H1 (cell line): ENCODE measurements at regions not wholly inside any gene's neighbourhood (a gene's known extent, or its start where the extent isn't known, plus 50 kb on each side); places are given as distances from the start of the nearest gene placed in this dataset.
A peak's percentile ranks its signal among the peaks of the same experiment; 100 is the strongest.

Source experiments
- CTCF ChIA-PET: fragments of 300-600 bp; sonication (Branson Sonifier 250); formaldehyde crosslinking; loops from one replicate; lab custom pipeline; 2021; ENCODE audit not compliant: partially characterized antibody; lab: Charles Lee
- POLR2A ChIA-PET: fragments of 300-600 bp; sonication (Branson Sonifier 250); formaldehyde crosslinking; loops from one replicate; lab custom pipeline; 2021; ENCODE audit warnings: inconsistent platforms; ENCODE audit not compliant: partially characterized antibody; lab: Charles Lee
- DNase-seq, 2 experiments: peaks; one replicate each; pipeline versions ENCODE4 v3.0.0 to v3.0.0-alpha.2; 2010 to 2022; ENCODE audit warnings: low spot score in 2 of 2, low read depth in 1 of 2, mixed read lengths in 1 of 2
- FAIRE-seq: peaks from 2 replicates; lab custom pipeline; 2011; peaks lifted over from hg19 to GRCh38; lab: Jason Lieb, UNC
- H2AFZ ChIP-seq: 2 replicates; pipeline ENCODE4 v1.8.1; 2012; ENCODE audit warnings: low read length, inconsistent platforms
- H2AK5ac ChIP-seq: 2 replicates; pipeline ENCODE4 v1.6.1; 2013; ENCODE audit warnings: low read depth, low read length
- H2BK120ac ChIP-seq: replicated peaks from 2 replicates; pipeline ENCODE3; 2013; ENCODE audit warnings: low read depth, low read length, inconsistent platforms
- H2BK12ac ChIP-seq: 2 replicates; pipeline ENCODE4 v1.6.1; 2013; ENCODE audit warnings: low read depth, low read length
- H2BK15ac ChIP-seq: 2 replicates; pipeline ENCODE4 v1.6.1; 2013; ENCODE audit warnings: low read length
- H2BK20ac ChIP-seq: 2 replicates; pipeline ENCODE4 v1.6.1; 2013; ENCODE audit warnings: low read length
- H2BK5ac ChIP-seq: 2 replicates; pipeline ENCODE4 v1.6.1; 2013; ENCODE audit warnings: low read depth, low read length
- H3K14ac ChIP-seq: 2 replicates; pipeline ENCODE4 v1.6.1; 2013; ENCODE audit warnings: inconsistent platforms; ENCODE audit not compliant: insufficient read length
- H3K18ac ChIP-seq: 2 replicates; pipeline ENCODE4 v1.6.1; 2013; ENCODE audit warnings: low read length; ENCODE audit errors: extremely low read depth
- H3K23ac ChIP-seq: 2 replicates; pipeline ENCODE4 v1.6.1; 2013; ENCODE audit warnings: inconsistent platforms; ENCODE audit not compliant: insufficient read length
- H3K23me2 ChIP-seq: 2 replicates; pipeline ENCODE4 v1.6.1; 2013; ENCODE audit warnings: low read depth, low read length
- H3K27ac ChIP-seq: 2 replicates; pipeline ENCODE4 v1.6.1; 2011; ENCODE audit warnings: low read depth, low read length, inconsistent platforms
- H3K27me3 ChIP-seq, 4 experiments: replicated peaks in 1 of 4; 1 replicate in 1 of 4; 2 replicates in 3 of 4; pipeline versions ENCODE4 v1.6.1 to v1.8.1; 2011 to 2013; ENCODE audit warnings: low read length in 3 of 4, mild to moderate bottlenecking in 3 of 4, inconsistent platforms in 2 of 4, mixed read lengths in 2 of 4, moderate library complexity in 1 of 4; ENCODE audit not compliant: control insufficient read depth in 3 of 4, insufficient read depth in 3 of 4; ENCODE audit errors: extremely low read depth in 1 of 4
- H3K36me3 ChIP-seq, 4 experiments: 2 replicates each; pipeline versions ENCODE4 v1.6.1 to v1.8.1; 2011 to 2013; ENCODE audit warnings: mild to moderate bottlenecking in 4 of 4, low read length in 3 of 4, moderate library complexity in 2 of 4, control low read depth in 1 of 4, inconsistent platforms in 1 of 4; ENCODE audit not compliant: insufficient read depth in 4 of 4, control insufficient read depth in 2 of 4
- H3K4ac ChIP-seq: replicated peaks from 2 replicates; pipeline ENCODE3; 2013; ENCODE audit warnings: low read length, low read depth, mixed read lengths, inconsistent platforms; ENCODE audit not compliant: insufficient read length
- H3K4me1 ChIP-seq, 4 experiments: replicated peaks in 1 of 4; 1 replicate in 1 of 4; 2 replicates in 3 of 4; pipeline versions ENCODE4 v1.6.1 to v1.8.1; 2011 to 2013; ENCODE audit warnings: low read length in 3 of 4, inconsistent platforms in 2 of 4, mixed read lengths in 1 of 4; ENCODE audit not compliant: insufficient read depth in 4 of 4, control insufficient read depth in 3 of 4
- H3K4me2 ChIP-seq, 2 experiments: 2 replicates each; pipeline versions ENCODE4 v1.6.1 to v1.8.1; 2011 to 2013; ENCODE audit warnings: low read depth in 2 of 2, low read length in 2 of 2, control low read depth in 1 of 2, inconsistent platforms in 1 of 2, mild to moderate bottlenecking in 1 of 2; ENCODE audit not compliant: insufficient read depth in 1 of 2
- H3K4me3 ChIP-seq, 4 experiments: fragments of 200-600, 300-600 bp in 1 of 4; sonication (generic), shearing (Covaris generic), sonication (Bioruptor Twin) in 1 of 4; 2 replicates each; pipeline versions ENCODE4 v1.5.1 to v1.8.1; 2011 to 2016; ENCODE audit warnings: low read length in 4 of 4, low read depth in 3 of 4, control low read depth in 2 of 4, inconsistent platforms in 2 of 4, mild to moderate bottlenecking in 2 of 4, mixed read lengths in 1 of 4, moderate library complexity in 1 of 4; ENCODE audit not compliant: insufficient read depth in 2 of 4; ENCODE audit errors: extremely low read depth in 1 of 4
- H3K56ac ChIP-seq: replicated peaks from 2 replicates; pipeline ENCODE3; 2013; ENCODE audit warnings: low read depth, mild to moderate bottlenecking, mixed read lengths, low read length, inconsistent platforms; ENCODE audit not compliant: insufficient read length
- H3K79me1 ChIP-seq: 2 replicates; pipeline ENCODE4 v1.6.1; 2013; ENCODE audit warnings: low read depth, low read length, control low read depth
- H3K79me2 ChIP-seq, 2 experiments: 2 replicates each; pipeline versions ENCODE4 v1.6.1 to v1.8.1; 2012 to 2013; ENCODE audit warnings: low read length in 2 of 2, mild to moderate bottlenecking in 2 of 2, inconsistent platforms in 1 of 2; ENCODE audit not compliant: insufficient read depth in 2 of 2, control insufficient read depth in 1 of 2
- H3K9ac ChIP-seq, 4 experiments: replicated peaks in 1 of 4; 1 replicate in 1 of 4; 2 replicates in 3 of 4; pipeline versions ENCODE4 v1.6.1 to v1.8.1; 2011 to 2013; ENCODE audit warnings: low read depth in 3 of 4, low read length in 3 of 4, control low read depth in 2 of 4, mild to moderate bottlenecking in 2 of 4, moderate library complexity in 2 of 4, inconsistent platforms in 1 of 4; ENCODE audit errors: extremely low read depth in 1 of 4
- H3K9me3 ChIP-seq, 2 experiments: 2 replicates each; pipeline versions ENCODE4 v1.6.1 to v1.8.1; 2012 to 2013; ENCODE audit warnings: mild to moderate bottlenecking in 2 of 2, moderate library complexity in 2 of 2, control low read depth in 1 of 2, inconsistent platforms in 1 of 2, low read depth in 1 of 2, low read length in 1 of 2, mixed read lengths in 1 of 2; ENCODE audit not compliant: insufficient read depth in 2 of 2
- H4K20me1 ChIP-seq, 2 experiments: replicated peaks in 1 of 2; 2 replicates each; pipeline versions ENCODE3 to v1.8.1; 2011 to 2013; ENCODE audit warnings: inconsistent platforms in 2 of 2, low read length in 2 of 2, mild to moderate bottlenecking in 1 of 2; ENCODE audit not compliant: insufficient read depth in 2 of 2, control insufficient read depth in 1 of 2
- H4K5ac ChIP-seq: 2 replicates; pipeline ENCODE4 v1.6.1; 2013; ENCODE audit warnings: low read length, low read depth, mixed read lengths, inconsistent platforms; ENCODE audit not compliant: insufficient read length
- H4K8ac ChIP-seq: 2 replicates; pipeline ENCODE4 v1.8.0; 2013; ENCODE audit warnings: mild to moderate bottlenecking, moderate library complexity, low read length, inconsistent platforms; ENCODE audit not compliant: insufficient read depth; ENCODE audit errors: extremely low read depth
- H4K91ac ChIP-seq: replicated peaks from 2 replicates; pipeline ENCODE3; 2013; ENCODE audit warnings: low read length, mixed read lengths, inconsistent platforms; ENCODE audit not compliant: insufficient read length
- ATF2 ChIP-seq: IDR thresholded peaks from 2 replicates; pipeline ENCODE4 v1.6.1; 2012; ENCODE audit warnings: low read length, inconsistent platforms
- ATF3 ChIP-seq: IDR thresholded peaks from 2 replicates; pipeline ENCODE4 v1.6.1; 2011; ENCODE audit warnings: low read depth, mild to moderate bottlenecking, low read length; ENCODE audit not compliant: insufficient read depth
- EZH2 ChIP-seq: fragments of 200-600 bp; sonication (generic); IDR thresholded peaks from 2 replicates; pipeline ENCODE4 v1.7.1; 2012; ENCODE audit warnings: low read depth, mild to moderate bottlenecking, moderate library complexity, low read length, inconsistent platforms; ENCODE audit not compliant: severe bottlenecking
- FOSL1 ChIP-seq: IDR thresholded peaks from 2 replicates; pipeline ENCODE4 v1.6.1; 2011; ENCODE audit warnings: mild to moderate bottlenecking, low read depth, low read length, moderate library complexity; ENCODE audit not compliant: insufficient read depth
- HDAC6 ChIP-seq: IDR thresholded peaks from one replicate; pipeline ENCODE4 v1.7.1; 2012; ENCODE audit warnings: low read depth, mild to moderate bottlenecking, inconsistent platforms, low read length, moderate library complexity
- JUN ChIP-seq: IDR thresholded peaks from 2 replicates; pipeline ENCODE4 v1.6.1; 2011; ENCODE audit warnings: low read depth, mild to moderate bottlenecking, improper control_type of control experiment, low read length
- JUND ChIP-seq: IDR thresholded peaks from 2 replicates; pipeline ENCODE4 v1.6.1; 2011; ENCODE audit warnings: mild to moderate bottlenecking, improper control_type of control experiment, low read length
- SIRT6 ChIP-seq: IDR thresholded peaks from one replicate; pipeline ENCODE4 v1.7.1; 2012; ENCODE audit warnings: low read length, inconsistent platforms
- TAF1 ChIP-seq: IDR thresholded peaks from 2 replicates; pipeline ENCODE4 v1.6.1; 2011; ENCODE audit warnings: mild to moderate bottlenecking, low read depth, low read length
- TBP ChIP-seq: IDR thresholded peaks from 2 replicates; pipeline ENCODE4 v1.6.1; 2011; ENCODE audit warnings: low read depth, low read length, improper control_type of control experiment
- ZNF274 ChIP-seq: IDR thresholded peaks from 2 replicates; pipeline ENCODE4 v1.7.0; 2012; ENCODE audit warnings: low read length, borderline replicate concordance; ENCODE audit errors: extremely low read depth
- WGBS, 2 experiments: shearing (Covaris generic) in 1 of 2; methylation state at CpG; one replicate each; pipeline versions ENCODE4 v1.1.6 to v1.1.7; 2013 to 2015; ENCODE audit warnings: low lambda C conversion rate in 2 of 2, mixed read lengths in 2 of 2, inconsistent platforms in 1 of 2, low coverage in 1 of 2, missing lambda C conversion rate in 1 of 2; ENCODE audit not compliant: insufficient replicate concordance in 2 of 2, insufficient coverage in 1 of 2, insufficient read length in 1 of 2; ENCODE audit errors: extremely low coverage in 1 of 2, missing lambda C conversion rate in 1 of 2; 5-methylcytosine and 5-hydroxymethylcytosine counted together

- Histone ChIP-seq H3K4me1 (no peaks in the 10 kb centered on the region), H3K79me1 (no peaks in the 10 kb centered on the region), H4K20me1 (no peaks in the 10 kb centered on the region), H3K36me3 (no peaks in the 10 kb centered on the region), H4K91ac (no peak overlapping the region), H2BK5ac (no peak overlapping the region), H2BK15ac (no peak overlapping the region), H3K9me3 (no peaks in the 10 kb centered on the region), H3K23me2 (no peaks in the 10 kb centered on the region), H4K5ac (no peak overlapping the region), H2BK12ac (no peak overlapping the region), H2BK120ac (no peak overlapping the region), H3K18ac (no peak overlapping the region), H3K56ac (no peak overlapping the region), H3K14ac (no peak overlapping the region), H3K4me3 (no peak overlapping the region), H2BK20ac (0 out of 2 replicates have a peak overlapping the region, but pooled peaks have one; percentile 72), H3K27ac (no peak overlapping the region), H3K79me2 (no peaks in the 10 kb centered on the region), H2AFZ (no peak overlapping the region), H3K23ac (no peak overlapping the region), H3K27me3 (no peaks in the 10 kb centered on the region), H3K4ac (no peak overlapping the region), H4K8ac (peak overlapping the region; percentile 35), H3K4me2 (no peak overlapping the region), H2AK5ac (no peak overlapping the region), H3K9ac (no peak overlapping the region)
- WGBS, 2 experiments = 82% methylated on average over 2 of the region's 2 CpGs; no CpG with 5 or more reads in 1 of the 2 experiments
- ChIA-PET CTCF (interaction anchor here (1.3 kb wide), 1 partner anchor 9 kb away, joined by 3 read pairs; no protein-coding TSS in a partner anchor), POLR2A (no interaction called here)
- no peak for FAIRE-seq
- no peak for DNase-seq
- no peak for TF ChIP-seq HDAC6
- no peak for TF ChIP-seq JUN
- TF ChIP-seq ATF2 = no peak
- no peak for TF ChIP-seq ZNF274
- TF ChIP-seq EZH2 = no peak
- TF ChIP-seq SIRT6 = no peak
- TF ChIP-seq FOSL1 = no peak
- TF ChIP-seq JUND = no peak
- TF ChIP-seq TBP = no peak
- TF ChIP-seq TAF1 = no peak
- TF ChIP-seq ATF3 = no peak
These were observed 122.2 kb upstream of the KCTD3 start for GRCh38 chr1:215444715-215445414.
